ENCODE measurements at regions not wholly inside any gene's neighbourhood (a gene's known extent, or its start where the extent isn't known, plus 50 kb on each side); places are given as distances from the start of the nearest gene placed in this dataset.
"Not testable (repeated sequence)": the region's sequence is repeated elsewhere in the genome, so short reads cannot be mapped to it uniquely, and the experiment has no call there.

GRCh38 chr5:17966640-17967402, 332.6 kb downstream of the TAF11L14 start:
- H3K27ac ChIP-seq (replicated peaks) = no peak overlapping the region
- H3K4me3 ChIP-seq (replicated peaks; ENCODE audit: insufficient read depth, low read length) = no peak overlapping the region
- no peak for TF ChIP-seq CTCF (IDR thresholded peaks at IDR 0.05; ENCODE audit: insufficient read depth, low read length)
- no peak for TF ChIP-seq SPI1 (IDR thresholded peaks at IDR 0.05; ENCODE audit: borderline replicate concordance, low read depth)
- no peak for TF ChIP-seq POLR2AphosphoS5 (IDR thresholded peaks at IDR 0.05; ENCODE audit: low read depth)
- no peaks in the 10 kb centered on the region for H3K27me3 ChIP-seq (ENCODE audit: insufficient read depth, poor library complexity, severe bottlenecking)
- DNase-seq (ENCODE audit: low read depth in 1 of 2, low spot score in 1 of 2) = no peak

GRCh38 chr5:17976404-17976803, 342.1 kb downstream of the TAF11L14 start:
- H3K27ac ChIP-seq (replicated peaks) = no peak overlapping the region
- TF ChIP-seq POLR2AphosphoS5 (IDR thresholded peaks at IDR 0.05; ENCODE audit: low read depth) = no peak
- TF ChIP-seq SPI1 (IDR thresholded peaks at IDR 0.05; ENCODE audit: borderline replicate concordance, low read depth) = no peak
- no peak for TF ChIP-seq REST (IDR thresholded peaks at IDR 0.05; ENCODE audit: insufficient replicate concordance, low read depth)
- no peak for TF ChIP-seq GABPA (IDR thresholded peaks at IDR 0.05; ENCODE audit: low read depth)
- DNase-seq (ENCODE audit: low read depth in 1 of 2, low spot score in 1 of 2) = no peak

GRCh38 chr5:17978954-17979353, 344.7 kb downstream of the TAF11L14 start:
- no peak for TF ChIP-seq SPI1 (IDR thresholded peaks at IDR 0.05; ENCODE audit: borderline replicate concordance, low read depth)
- TF ChIP-seq CTCF (IDR thresholded peaks at IDR 0.05; ENCODE audit: insufficient read depth, low read length) = no peak
- H3K27ac ChIP-seq (replicated peaks) = no peak overlapping the region
- no peak overlapping the region for H3K4me3 ChIP-seq (replicated peaks; ENCODE audit: insufficient read depth, low read length)
- no peaks in the 10 kb centered on the region for H3K27me3 ChIP-seq (ENCODE audit: insufficient read depth, poor library complexity, severe bottlenecking)
- no peak for DNase-seq (ENCODE audit: low read depth in 1 of 2, low spot score in 1 of 2)

More at GRCh38 chr5:17976404-17976803, 342.1 kb downstream of the TAF11L14 start:
- Histone ChIP-seq H3K27me3 (ENCODE audit: insufficient read depth, poor library complexity, severe bottlenecking) (no peaks in the 10 kb centered on the region), H3K4me3 (replicated peaks; ENCODE audit: insufficient read depth, low read length) (no peak overlapping the region)

GRCh38 chr5:17982626-17983025, 348.4 kb downstream of the TAF11L14 start:
- not testable (repeated sequence) for H3K27ac ChIP-seq (replicated peaks); H3K27me3 ChIP-seq (ENCODE audit: insufficient read depth, poor library complexity, severe bottlenecking); H3K4me3 ChIP-seq (replicated peaks; ENCODE audit: insufficient read depth, low read length); DNase-seq (ENCODE audit: low read depth in 1 of 2, low spot score in 1 of 2)

GRCh38 chr5:17989036-17989435, 354.8 kb downstream of the TAF11L14 start:
- DNase-seq (ENCODE audit: low read depth in 1 of 2, low spot score in 1 of 2) = no peak
- no peaks in the 10 kb centered on the region for H3K27me3 ChIP-seq (ENCODE audit: insufficient read depth, poor library complexity, severe bottlenecking)
- no peak overlapping the region for H3K4me3 ChIP-seq (replicated peaks; ENCODE audit: insufficient read depth, low read length)
- TF ChIP-seq CTCF (IDR thresholded peaks at IDR 0.05; ENCODE audit: insufficient read depth, low read length) (no peak), REST (IDR thresholded peaks at IDR 0.05; ENCODE audit: insufficient replicate concordance, low read depth) (no peak), POLR2AphosphoS5 (IDR thresholded peaks at IDR 0.05; ENCODE audit: low read depth) (no peak), SPI1 (IDR thresholded peaks at IDR 0.05; ENCODE audit: borderline replicate concordance, low read depth) (no peak), GABPA (IDR thresholded peaks at IDR 0.05; ENCODE audit: low read depth) (no peak)
- no peak overlapping the region for H3K27ac ChIP-seq (replicated peaks)

Measured in HL-60 (cell line).